ENCODE measurements at regions not wholly inside any gene's neighbourhood (a gene's known extent, or its start where the extent isn't known, plus 50 kb on each side); places are given as distances from the start of the nearest gene placed in this dataset.

DNA sequence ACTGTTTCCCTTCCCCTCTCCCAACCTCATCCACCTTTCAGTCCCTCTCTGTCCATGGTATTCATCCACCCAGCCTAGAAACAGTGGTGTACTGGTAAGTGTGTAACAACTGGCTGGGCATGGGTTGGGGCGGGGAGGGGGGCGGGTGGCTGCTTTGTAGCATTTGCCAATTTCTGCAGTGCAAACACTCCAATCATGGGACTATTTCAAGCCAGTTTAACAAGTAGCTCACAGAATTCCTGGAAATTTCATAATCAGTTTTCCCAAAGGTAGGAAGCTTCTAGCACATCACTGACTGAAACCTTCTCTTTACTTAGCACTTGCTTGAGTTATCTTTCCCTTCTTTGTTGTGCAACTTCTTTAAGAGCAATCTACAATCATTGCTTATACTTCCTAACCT lies 100.8 kb upstream of the WASF3 start:
- DNase-seq, result no peak

DNA sequence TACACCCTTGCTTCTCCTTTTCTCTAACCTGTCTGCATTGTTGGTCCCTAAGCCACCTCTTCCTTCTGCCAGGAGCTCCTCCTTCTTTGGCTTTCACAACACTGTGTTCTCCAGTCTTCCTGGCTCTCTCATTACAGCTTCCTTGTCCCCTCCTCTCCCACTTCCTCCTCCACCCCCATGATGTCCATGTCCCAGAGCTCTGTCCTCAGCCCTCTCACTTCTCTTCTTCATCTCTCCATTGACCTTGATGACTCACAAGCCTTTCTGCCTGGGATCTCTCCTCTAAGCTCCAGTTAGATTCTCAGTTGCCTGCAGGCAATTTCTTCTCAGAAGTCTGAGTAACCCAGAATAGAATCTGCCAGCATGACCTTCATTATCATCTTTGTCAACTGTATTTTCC lies 100.3 kb upstream of the WASF3 start:
- peak; percentile 65 for DNase-seq

GRCh38 chr13:26458196-26458749 lies 99.2 kb upstream of the WASF3 start:
- no peak for DNase-seq

DNA sequence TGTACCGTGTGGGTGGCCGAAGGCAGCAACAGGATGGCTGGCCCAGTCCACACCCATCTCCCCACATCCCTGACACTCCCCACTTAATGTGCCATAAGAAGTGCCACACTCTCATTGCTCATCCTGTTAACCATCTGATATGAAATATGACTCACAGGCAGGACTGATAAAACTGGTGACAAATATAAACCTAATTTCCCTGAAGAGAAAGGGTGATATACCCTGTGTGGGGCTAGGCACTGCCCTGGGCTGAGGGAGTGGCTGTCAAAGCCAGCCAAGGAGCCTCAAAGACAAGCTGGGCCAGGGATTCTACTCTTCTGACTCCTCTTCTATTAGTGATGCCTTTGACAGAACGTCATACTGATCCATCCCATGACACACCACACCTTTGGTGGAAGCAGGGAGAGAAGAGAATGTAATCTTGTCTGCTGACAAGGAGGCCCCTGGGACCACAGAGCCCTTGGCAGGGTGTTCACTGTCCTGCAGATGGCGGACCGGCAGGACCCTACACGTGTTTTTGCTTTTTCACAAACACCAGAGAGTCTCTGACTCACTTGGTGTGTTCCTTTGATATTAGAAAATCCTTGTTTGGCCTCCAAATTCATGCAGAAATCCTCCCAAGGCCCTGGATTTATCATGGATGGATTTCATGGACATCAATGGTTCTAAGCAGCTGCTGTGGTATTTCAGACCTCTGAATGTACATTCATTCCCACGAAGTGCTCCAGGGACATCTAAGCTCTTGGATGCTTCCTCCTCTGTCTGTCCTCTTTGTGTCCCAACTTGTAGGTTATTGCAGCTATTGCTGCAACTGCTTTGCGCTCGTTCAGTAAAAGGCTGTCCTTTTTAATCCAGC lies 98.0 kb upstream of the WASF3 start:
- peak; percentile 35 for DNase-seq

GRCh38 chr13:26460648-26461047 lies 96.8 kb upstream of the WASF3 start:
- peak; percentile 48 for DNase-seq

GRCh38 chr13:26463296-26463695 lies 94.2 kb upstream of the WASF3 start:
- DNase-seq, result no peak

DNA sequence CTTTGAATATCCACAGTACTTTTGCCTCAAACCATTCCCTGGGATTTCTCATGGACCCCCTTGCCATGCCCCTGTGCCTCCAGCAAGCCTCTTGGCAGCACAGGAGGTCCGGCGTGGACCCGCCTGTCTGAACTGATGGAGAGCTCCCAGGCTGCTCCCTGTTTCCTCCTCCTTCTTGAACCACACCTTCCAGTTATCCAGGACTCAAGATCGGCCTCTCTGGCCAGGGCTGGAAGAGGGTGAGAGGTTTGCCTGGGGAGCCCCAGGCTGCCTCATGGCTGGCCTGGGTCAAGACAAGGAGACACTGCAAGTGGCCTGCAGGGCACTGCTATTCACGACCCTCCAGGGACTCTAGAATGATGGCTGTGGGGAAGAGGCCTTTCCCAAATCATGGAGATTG lies 93.6 kb upstream of the WASF3 start:
- DNase-seq, result no peak

DNA sequence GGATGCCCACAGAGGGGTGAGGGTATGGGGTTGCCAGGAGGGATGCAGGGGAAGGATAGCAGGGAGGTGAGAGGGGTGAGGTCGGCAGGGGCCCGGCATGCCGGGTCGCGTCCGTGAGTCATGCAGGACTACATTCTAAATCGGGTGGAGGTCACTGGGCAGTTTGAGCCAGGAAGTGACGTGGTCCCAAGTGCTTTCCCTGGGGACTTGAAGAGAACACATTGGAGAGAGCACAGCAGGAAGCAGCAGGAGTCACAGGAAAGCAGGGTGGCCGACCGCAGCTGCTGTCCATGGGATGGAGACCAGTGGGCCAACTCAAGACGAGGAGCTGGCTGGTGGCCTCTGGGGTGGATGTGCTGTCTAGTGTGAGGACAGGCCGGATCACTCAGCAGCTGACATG lies 92.0 kb upstream of the WASF3 start:
- no peak for DNase-seq

DNA sequence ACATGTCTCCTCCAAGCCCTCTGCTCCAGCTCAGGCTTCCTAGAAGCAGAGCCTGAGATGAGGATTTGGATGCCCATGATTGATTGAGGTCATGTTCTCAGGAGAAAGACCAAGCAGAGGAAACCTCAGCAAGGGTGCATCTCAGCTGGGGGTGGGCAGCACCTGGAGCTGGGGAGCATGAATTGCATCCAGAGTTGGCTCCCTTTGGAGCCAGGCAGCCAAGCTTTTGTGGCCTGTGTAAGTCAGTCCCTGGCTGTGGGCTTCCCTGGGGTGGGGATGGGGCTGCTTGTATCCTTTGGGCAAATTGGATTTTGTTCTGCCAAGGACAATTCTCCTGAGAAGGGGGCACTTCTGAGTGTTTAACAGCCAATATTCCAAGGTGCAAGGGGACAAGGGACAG lies 91.5 kb upstream of the WASF3 start:
- DNase-seq, result no peak

GRCh38 chr13:26468265-26468801 lies 89.2 kb upstream of the WASF3 start:
- DNase-seq, result peak; percentile 40

DNA sequence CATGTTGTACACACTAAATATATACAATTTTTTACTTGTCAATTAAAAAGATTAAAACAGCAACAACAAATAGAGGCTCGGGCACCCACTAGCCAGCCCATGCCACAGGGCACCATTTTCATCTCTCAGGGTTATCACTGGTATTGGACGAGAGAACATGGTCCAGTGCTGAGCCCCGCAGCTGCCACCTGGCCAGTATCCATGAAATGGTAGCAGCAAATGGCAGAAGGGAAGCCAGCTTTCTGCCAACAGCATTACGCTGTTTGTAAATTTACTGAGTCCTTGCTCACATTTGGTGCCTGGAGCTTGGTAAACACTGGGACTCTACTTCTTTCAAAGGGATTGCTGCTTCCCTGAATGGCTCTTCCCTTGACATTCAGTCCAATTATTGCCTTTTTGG lies 87.9 kb upstream of the WASF3 start:
- DNase-seq, result no peak

GRCh38 chr13:26471807-26472206 lies 85.7 kb upstream of the WASF3 start:
- DNase-seq, result peak; percentile 29

- peak; percentile 48 for DNase-seq
These were observed 83.8 kb upstream of the WASF3 start for GRCh38 chr13:26473571-26474230.

- peak; percentile 52 for DNase-seq
These were observed 83.2 kb upstream of the WASF3 start for GRCh38 chr13:26474286-26474685.

GRCh38 chr13:26475176-26476110 lies 82.0 kb upstream of the WASF3 start:
- DNase-seq, result peak; percentile 98

DNA sequence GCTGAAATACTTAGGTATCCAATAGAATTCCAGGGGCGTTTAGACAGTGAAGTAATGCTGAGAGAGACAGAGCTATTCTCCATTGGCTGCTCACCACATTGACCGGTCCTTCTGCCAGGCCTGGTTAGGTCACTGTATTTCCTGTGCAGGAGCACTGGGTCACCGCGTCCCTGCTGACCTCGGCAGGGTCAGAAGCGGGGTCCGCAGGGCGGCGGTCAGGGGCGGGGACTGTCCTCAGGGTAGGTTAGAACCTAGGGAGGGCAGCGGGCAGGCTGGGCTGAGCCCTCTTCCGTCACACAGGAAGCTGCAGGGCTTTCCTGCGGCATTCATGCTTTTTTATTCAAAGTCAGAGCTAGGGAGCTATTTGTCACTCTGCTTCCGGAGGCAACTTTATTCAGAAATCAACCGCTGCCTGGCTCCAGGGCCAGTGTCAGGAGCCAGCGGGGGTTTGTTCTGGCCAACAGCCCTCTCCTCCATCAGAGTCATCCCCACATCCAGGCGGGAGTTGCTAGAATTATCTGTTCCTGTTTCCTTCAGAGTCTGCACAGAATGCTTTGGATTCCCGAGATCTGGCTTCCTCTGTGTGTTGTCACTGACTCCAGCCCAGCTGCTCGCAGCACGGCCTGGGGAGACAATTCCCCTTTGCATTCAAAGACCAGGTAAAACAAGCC lies 81.2 kb upstream of the WASF3 start:
- no peak for DNase-seq

- DNase-seq, result no peak
These were observed 80.7 kb upstream of the WASF3 start for GRCh38 chr13:26476782-26477142.

DNA sequence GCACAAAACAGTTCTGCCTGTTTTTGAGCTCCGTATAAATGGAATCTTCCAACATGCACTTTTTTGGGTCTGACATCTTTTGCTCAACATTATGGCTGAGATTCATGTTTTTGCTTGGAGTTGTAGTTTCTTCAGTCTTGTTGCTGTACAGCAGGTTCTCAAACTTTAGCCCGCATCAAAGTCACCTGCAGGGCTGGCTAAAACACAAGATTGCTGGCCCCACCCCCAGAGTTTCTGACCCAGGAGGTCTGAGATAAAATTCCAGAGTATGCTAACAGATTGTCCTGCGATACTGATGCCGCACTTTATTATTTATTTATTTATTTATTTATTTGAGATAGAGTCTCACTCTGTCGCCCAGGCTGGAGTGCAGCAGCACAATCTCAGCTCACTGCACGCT lies 79.8 kb upstream of the WASF3 start:
- DNase-seq, result no peak

DNA sequence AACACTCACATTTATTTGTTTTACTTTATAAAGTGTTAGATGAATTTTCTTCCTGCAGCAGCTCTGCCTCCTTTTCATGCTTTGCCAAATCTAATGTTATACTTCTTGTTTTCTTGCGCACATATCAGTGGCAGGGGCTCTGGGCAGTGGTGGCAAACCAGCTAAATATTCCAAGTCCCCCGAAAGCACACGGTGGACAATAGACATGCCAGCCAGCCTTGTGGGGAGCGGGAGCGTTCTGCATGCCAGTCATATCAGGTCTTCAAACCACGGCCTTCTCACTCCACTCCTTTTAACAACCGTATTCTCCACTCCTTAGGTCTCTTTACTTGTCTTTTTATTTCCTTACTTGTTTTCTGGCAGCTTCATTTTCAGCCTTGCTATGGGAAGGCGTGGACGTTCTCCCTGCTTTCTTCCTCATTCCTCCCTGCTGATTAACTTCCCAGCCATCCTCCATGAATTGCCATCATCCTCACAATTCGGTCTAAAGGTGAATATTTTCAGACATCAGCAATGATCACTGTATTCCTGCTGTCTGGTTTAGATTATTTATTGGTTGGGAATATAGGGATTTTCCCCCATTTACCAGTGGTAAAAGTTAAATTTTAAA lies 77.1 kb upstream of the WASF3 start:
- DNase-seq, result no peak

- peak; percentile 80 for DNase-seq
These were observed 74.9 kb upstream of the WASF3 start for GRCh38 chr13:26482451-26483197.

GRCh38 chr13:26483546-26483945 lies 73.9 kb upstream of the WASF3 start:
- no peak for DNase-seq

Measured in islet precursor cell (in vitro differentiated cells).